GM13977 (cell line): ENCODE measurements at regions not wholly inside any gene's neighbourhood (a gene's known extent, or its start where the extent isn't known, plus 50 kb on each side); places are given as distances from the start of the nearest gene placed in this dataset.
"Not testable (repeated sequence)": the region's sequence is repeated elsewhere in the genome, so short reads cannot be mapped to it uniquely, and the experiment has no call there.

Experiments used
- DNase-seq: peaks from one replicate; pipeline ENCODE4 v3.0.0; 2012; ENCODE audit warnings: low spot score
- in situ Hi-C: fragments of 300-500 bp; cut with MboI; formaldehyde crosslinking; loops from one replicate; pipeline ENCODE4 v1.12.0; 2022; ENCODE audit warnings: low sequenced_read_pairs, low pct_unique_long_range_greater_than_20kb, mixed read lengths, inconsistent platforms; ENCODE audit not compliant: unreplicated experiment

DNA sequence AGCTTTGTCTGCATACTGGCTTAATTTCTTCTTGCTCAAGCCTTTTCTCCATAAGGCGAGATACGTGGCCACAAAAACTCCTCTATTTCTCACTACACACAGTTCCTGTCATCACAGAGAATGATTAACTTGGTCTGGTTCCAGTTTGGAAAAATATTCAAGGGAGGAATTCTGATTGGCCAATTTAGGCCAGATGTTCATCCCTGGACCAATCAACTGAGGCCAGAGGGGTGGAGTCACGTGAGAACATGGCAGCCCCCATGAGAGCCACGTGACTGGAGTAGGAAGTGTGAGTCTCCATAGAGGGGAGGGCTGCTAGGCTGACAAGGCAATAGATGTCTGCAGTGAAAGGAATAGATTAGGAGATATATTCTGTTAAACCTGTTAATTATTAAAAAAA lies 200.0 kb downstream of the OTOP1 start:
- DNase-seq, in situ Hi-C loops: not testable (repeated sequence)

GRCh38 chr4:4028752-4029151 lies 198.0 kb downstream of the OTOP1 start:
- DNase-seq: peak; percentile 23
- in situ Hi-C loops: not testable (repeated sequence)

DNA sequence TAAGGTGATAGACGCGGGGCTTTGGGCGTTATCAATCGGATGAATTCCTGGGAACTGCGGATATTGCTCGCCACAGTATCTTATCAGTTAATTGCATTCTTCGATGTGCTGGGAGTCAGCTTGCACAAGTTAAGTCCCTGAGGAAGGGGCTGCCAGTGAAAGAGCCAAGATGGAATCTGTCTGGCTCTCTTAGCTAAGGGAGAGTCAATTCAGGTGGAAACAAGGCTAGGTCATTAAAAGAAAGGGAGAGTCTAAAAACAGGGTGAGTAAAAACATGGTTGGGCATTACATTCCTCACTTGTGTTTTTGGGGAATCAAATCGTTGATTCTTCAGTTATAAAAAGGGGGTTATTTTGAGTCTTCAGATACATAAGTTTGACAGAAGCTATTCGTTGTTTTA lies 196.2 kb downstream of the OTOP1 start:
- in situ Hi-C loops, DNase-seq: not testable (repeated sequence)

DNA sequence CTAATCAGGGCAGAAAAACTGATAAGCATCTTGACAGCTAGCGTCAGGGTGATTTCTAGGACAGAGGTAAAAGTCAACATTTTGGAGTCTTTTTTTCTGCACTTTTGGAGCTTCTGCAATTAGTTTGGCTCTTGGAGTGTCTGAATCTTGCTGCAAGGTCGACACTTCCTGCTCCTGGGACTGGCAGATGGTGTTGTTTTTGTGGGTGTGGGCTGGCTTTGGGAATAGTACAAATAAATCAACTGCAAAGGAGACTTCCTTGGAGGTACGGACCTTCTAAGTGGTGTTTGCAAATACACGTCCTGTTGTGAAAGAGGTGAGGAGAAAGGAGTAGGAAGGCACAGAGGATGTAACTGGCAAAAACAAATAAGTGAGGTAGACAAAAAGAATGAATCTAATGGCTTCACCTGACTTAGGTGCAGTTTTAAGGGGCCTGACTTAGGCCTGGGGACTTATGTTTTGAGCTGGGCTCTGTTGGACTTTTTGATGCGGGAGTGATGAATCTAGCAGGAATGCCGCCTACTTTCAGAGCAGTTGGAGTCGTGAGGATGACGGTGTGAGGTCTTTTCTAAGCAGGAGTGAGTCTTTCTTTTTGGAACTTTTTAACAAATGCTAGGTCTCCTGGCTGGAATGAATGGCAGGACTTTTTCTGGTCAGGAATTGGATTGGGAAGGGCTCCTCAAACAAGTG lies 195.1 kb downstream of the OTOP1 start:
- in situ Hi-C loops, DNase-seq: not testable (repeated sequence)

DNA sequence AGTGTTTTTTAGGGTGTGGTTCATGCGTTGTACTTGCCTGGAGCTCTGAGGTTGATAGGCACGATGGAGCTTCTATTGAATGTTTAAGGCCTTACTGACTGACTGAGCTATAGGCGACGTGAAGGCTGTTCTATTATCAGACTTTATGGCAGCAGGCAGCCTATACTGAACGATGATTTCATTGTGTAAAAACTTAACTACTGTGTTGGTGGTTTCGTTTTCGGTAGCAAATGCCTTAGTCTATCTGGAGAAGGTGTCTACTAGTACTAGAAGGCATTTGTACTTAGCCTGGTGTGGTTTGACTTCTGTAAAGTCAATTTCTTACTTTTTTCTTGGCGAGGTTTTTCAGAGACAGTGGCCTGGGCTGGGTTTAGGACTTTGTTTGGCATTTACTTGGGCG lies 194.4 kb downstream of the OTOP1 start:
- DNase-seq, in situ Hi-C loops: not testable (repeated sequence)

DNA sequence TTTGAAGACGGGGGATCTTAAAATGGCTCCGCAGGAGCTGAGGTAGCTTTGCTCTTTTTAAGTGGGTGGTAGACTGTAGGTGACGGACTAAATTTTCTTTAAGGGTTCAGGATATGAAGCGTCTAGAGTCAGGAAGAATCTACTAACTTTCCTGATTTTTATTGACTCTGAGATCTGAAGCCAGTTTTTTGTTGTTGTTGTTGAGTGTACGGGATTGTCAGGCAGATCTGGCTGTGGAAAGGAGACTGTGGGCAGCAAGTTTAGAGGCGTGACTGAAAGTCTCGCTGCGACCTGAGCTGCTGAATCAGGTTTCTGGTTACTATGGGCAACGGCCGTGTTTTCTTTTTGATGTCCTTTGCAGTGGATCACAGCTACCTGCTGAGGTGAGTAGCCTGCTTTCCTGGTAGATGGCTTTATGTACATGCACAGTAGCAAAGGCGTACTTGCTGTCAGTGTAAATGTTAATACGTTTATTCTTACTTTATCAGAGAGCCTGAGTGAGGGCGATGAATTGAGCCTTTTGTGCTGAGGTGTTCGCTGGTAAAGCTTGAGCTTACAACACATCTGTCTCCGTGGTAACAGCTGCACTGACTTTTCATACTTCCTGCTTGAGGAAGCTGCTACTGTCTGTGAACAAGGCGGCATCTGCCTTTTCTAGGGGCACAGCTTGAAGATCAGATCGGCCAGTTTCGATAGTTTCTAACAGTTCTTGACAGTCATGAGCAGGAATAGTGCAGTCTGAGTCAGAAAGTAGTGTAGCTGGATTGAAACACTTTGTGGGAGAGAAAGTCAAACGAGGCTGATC lies 193.7 kb downstream of the OTOP1 start:
- DNase-seq, in situ Hi-C loops: not testable (repeated sequence)

GRCh38 chr4:4037399-4038138 lies 189.2 kb downstream of the OTOP1 start:
- DNase-seq, in situ Hi-C loops: not testable (repeated sequence)

- DNase-seq: not testable (repeated sequence)
These were observed 180.9 kb downstream of the OTOP1 start for GRCh38 chr4:4045823-4046222.

GRCh38 chr4:4046686-4047085 lies 180.0 kb downstream of the OTOP1 start:
- in situ Hi-C loops, DNase-seq: not testable (repeated sequence)

More at GRCh38 chr4:4045823-4046222, 180.9 kb downstream of the OTOP1 start:
- in situ Hi-C loops: not testable (repeated sequence)

- in situ Hi-C loops: not testable (repeated sequence)
These were observed 179.5 kb downstream of the OTOP1 start for GRCh38 chr4:4047202-4047601.

DNA sequence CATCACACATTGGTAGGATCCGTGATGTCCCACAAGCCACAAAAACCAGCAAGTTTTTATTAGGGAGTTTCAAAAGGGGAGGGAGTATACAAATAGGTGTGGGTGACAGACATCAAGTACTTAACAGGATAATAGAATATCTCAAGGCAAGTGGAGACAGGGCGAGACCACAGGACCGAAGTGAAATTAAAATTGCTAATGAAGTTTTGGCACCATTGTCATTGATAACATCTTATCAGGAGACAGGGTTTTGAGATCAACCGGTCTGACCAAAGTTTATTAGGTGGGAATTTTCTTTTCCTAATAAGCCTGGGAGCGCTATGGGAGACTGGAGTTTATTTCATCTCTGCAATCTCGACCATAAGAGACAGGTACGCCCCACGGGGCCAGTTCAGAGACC lies 178.5 kb downstream of the OTOP1 start:
- DNase-seq, in situ Hi-C loops: not testable (repeated sequence)

More at GRCh38 chr4:4047202-4047601, 179.5 kb downstream of the OTOP1 start:
- DNase-seq: not testable (repeated sequence)

GRCh38 chr4:4050781-4051180 lies 175.9 kb downstream of the OTOP1 start:
- DNase-seq, in situ Hi-C loops: not testable (repeated sequence)

DNA sequence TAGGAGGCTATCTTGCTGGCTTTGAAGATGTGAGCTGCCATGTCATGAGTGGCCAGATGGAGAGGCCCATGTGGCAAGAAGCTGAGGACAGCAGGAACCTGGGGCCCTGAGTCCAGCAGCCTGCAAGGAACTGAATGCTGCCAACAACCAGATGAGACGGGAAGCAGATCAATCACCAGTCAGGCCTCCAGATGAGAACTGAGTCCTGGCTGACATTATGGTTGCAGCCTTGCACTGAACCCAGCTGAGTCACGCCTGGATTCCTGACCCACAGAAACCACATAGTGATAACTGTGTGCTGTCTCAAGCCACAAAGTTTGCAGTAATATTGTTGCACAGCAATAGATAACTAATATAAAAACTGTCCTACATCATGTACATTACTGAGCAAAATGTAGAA lies 173.8 kb downstream of the OTOP1 start:
- in situ Hi-C loops, DNase-seq: not testable (repeated sequence)

GRCh38 chr4:4057226-4057625 lies 169.5 kb downstream of the OTOP1 start:
- DNase-seq, in situ Hi-C loops: not testable (repeated sequence)

GRCh38 chr4:4084171-4084570 lies 142.6 kb downstream of the OTOP1 start:
- DNase-seq, in situ Hi-C loops: not testable (repeated sequence)

DNA sequence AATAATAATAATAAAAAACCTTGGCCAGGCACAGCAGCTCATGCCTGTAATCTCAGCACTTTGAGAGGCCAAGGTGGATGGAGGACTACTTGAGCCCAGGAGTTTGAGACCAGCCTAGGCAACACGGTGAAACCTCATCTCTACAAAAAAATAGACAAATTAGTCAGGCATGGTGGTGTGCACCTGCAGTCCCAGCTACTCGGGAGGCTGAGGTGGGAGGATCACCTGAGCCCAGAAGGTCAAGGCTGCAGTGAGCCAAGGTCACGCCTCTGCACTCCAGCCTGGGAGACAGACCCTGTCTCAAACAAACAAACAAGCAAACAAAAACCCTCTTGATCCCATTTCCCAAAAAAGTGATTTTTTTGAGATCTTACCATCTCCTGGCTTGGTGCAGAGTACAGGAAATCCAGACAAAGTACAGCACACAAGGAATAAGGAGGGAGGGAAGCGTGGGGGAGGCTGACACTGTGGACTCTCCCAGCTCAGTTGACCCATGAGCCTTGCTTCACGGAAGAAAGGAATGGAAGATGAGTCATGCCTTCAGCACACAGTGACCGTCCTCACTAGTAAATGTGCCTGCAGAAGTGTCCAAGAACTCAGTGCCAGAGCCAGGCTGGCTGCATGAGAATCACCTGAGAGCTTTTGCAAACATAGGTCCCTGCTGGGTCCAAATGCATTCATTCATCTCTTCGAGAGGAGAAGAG lies 136.9 kb downstream of the OTOP1 start:
- DNase-seq, in situ Hi-C loops: not testable (repeated sequence)

GRCh38 chr4:4090720-4091119 lies 136.0 kb downstream of the OTOP1 start:
- in situ Hi-C loops, DNase-seq: not testable (repeated sequence)
